ENCODE measurements at regions not wholly inside any gene's neighbourhood (a gene's known extent, or its start where the extent isn't known, plus 50 kb on each side); places are given as distances from the start of the nearest gene placed in this dataset.

DNA sequence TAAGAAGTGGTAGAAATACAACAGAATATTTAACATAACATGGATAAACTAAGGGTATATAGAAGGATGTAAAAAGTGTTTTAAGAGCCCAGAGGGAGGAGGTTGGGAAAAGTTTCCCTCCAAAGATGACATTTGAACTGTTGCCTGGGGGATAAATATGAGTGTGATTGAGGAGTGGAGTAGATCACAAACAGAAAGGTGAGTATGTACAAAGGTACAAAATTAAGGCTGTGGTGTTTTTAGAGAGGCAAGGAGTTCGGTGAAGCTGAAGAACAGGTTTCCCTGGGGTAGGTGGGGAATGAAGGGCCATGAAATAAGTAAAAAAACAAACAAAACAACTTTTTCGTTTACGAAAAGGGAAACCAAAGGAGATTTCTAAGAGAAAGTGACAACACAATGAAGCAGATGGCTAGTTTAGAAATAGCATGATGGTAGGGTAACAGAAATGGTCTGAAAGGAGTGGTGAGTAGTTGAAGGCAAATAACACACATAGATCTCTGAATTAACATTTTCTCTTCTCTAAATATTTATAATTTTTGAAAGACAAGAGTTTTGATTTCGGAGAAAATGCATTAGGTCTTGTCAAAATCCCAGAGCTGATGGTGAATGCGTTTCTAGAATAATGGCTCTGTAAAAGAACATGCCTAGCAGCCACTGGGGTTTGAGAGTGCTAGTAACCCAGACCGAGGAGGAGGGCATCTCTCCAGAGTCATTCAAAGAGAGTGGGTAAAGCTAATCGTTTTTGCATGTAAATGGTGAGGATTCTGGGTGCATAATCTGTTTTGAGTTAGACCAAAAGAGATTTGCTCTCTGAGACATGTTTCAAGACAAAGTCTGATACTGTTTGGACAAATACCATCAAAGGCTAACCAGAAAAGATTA, 240.4 kb upstream of the DCN start:
- DNase-seq, result no peak

DNA sequence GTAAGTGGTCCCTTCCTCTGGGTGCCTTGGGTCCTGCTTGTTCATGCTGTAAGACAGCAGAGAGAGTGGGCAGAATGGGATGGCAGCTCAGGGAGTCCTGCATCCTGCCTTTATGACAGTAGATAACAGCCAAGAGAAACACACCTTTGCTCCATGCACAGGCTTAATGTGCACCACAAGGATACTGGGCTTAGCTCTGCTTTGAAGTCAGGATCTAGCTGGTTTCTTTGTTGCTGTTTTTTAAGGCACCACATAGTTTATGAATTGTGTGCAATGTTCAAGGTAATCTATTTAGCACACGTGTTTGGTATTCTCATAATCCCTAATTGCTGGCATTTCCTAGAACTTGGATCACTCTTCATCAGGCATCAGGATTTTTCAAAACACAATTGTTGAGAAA, 239.5 kb upstream of the DCN start:
- DNase-seq, result no peak

DNA sequence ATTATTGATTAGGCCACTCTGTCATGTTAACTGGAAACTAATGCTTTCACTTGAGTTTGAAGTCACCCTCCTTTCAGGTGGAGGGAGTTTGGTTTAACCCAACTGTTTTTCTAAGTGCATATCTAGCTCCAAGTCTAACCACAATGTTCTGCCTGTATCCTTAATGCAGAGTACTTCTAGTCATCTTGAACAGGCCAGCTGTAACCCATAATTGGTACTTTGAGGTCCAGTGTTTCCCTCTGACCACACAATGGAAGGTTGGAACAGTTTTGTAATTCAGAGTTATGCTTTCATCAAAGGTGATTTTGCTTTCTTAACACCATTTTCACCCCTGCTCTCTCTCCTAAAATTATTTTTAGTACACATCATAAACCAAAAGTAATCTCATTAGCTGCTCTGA, 237.2 kb upstream of the DCN start:
- no peak for DNase-seq

DNA sequence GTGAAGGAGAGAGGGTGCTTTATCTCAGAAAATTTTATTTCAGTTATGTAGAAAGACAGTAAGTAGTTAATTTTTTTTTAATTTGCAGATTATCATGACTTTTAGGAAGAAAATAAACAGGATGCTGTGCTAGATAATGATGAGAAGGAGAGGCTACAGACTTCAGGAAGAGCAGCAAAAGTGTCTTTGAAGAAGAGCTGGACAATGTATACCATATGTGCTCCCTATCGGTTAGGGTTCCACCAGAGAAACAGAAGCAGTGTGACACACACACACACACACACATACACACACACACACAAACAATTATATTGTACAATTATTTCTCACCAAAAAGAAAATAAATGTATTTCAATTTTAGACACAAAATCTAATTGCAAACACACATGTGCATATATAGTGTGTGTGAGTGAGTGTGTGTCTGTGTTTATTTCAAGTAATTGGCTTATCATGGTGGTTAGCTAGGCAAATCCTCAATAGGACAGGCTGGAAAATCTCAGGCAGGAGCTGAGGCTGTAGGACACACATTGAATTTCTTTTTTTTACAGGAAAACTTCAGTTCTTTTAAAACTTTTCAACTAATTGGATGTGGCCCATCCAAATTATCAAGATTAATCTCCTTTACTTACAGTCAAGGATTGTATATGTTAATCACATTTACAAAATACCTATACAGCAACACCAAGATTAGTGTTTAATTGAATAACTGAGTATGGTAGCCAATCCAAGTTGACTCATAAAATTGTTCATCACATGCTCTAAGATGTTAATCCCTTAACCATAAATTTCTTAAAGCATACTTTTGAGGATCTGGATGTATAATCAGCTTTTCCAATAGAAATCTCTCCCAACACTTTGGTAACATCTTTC, 235.8 kb upstream of the DCN start:
- DNase-seq, result no peak

DNA sequence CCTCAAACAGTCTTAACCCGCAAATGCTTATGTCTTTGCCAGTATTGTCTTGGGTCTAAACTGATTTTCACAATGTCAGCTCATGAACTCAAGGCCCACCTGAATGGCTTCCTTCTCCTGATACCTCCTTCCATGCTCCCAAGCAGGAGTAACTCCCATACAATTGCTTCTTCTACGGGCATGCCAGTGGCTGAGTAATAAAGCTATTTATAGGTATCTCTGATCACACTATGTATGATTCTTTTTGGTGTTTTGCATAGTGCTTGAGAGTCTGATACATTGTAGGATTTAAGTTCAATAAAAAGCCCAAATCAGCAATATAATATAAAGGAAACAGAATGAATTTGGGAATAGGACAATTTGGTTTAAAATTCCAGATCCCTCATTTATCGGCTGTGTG, 235.0 kb upstream of the DCN start:
- DNase-seq, result no peak

DNA sequence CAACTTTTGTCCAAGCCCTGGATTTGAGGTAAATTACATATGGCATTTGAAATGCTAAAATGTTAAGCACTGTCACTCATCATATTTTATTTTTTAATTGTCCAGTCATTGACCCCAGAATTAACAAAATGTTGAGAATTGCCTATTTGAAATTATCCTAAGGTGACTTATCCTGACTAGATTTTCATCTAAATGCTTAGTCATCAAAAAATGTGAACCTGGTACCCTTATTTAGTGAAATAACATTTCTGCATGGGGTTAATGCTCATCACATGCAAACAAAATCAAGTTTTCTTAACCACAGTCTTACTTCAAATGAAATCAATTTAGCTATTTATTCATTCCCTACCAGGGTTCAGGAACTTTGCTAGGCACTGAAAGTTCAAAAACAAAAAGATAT, 232.0 kb upstream of the DCN start:
- no peak for DNase-seq

DNA sequence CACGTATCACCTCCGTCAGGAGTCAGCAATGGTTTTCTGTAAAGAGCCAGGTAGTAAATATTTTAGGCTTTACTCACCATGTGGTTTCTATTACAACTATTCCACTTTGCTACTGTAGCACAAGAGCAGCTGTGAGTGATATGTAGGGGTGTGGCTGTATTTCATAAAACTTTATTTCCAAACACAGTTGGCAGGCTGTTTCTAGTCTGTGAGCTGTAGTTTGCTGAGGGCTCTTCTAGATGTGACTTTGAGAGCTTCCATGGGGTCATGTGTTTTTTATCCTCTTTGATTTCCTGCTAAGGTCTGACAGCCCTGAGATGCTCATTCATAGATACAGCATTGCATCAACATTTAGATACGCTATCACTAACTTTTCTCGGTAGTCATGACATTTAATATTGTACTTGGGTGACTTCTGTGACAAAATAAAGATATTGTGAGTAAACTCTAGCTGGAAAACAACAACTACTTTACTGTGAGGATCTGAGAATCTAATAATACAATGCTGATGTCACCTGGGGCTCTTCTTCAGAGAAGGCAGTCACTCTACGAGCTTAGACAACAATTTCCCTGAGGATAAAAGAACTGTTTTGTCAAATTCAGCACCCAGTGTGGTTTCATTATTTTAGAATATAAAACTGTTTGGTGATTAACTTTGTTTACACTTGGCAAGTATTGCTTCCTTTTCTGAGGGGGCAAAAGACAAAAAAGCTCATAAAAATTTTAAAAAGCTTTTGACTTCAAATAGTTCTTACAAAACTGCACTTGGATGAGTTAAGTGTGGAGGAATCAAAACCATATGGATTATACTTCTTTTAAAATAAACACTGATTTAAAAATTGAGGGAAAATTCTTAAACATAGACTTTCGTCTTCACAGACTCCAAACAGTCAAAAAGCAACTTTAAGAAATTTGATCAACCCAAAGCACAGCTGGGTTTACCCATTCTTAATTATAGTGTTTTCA, 231.2 kb upstream of the DCN start:
- DNase-seq, result no peak

DNA sequence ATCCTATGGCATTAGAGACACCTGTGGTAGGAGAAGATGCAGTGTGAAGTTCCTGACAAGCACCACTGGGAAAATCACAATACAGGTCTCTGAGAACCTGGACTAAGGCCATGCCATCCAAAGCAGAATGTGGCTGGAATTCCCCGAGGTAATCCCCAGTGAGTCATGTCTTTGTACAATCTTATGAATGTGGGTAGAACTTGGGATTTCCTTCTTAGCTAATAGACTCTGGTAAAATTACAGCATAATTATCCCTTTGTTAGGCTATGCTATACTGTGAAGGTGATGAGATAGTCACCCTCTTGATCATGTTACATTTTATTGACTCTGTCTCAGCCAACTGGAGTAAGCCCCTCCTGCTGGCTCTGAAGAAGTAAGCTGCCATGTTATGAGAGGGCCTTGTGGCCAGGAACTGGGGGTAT, 224.3 kb upstream of the DCN start:
- DNase-seq, result peak; percentile 80

DNA sequence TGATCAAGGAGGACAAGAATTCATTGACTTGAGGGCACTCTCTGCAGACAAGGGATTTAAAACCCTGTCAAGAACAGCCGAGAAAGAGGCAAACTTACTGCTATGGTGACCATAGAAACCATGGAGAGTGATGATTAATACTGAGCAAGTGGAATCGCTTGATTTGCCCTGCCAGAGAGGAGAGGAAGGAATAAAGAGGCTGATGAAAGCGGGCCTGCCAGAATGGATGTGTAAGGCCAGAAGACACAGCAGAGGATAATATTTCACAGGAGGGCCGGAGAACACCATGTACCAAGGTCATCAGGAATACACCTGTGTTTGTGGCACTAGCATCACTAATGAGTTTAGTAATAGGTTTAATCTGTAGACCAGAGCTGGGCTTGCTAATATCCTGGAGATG, 221.8 kb upstream of the DCN start:
- no peak for DNase-seq

DNA sequence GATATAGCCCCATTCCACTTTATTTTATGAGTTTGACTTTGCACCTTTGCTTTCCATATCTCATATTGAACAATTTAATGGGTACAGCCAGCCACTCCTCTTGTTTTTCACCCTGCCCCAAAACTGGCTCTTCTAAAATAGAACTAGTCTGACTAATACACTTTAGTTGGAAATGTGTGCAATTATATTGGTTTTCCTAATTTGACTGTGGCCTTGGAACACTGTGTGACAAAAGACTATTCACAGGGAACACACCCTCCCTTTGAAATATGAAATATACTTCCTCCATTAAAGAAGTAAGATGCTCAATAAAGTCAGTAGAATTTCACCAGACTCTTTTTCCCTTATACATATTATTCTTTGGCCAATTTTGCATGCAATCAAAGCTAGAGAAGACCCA, 218.6 kb upstream of the DCN start:
- no peak for DNase-seq

DNA sequence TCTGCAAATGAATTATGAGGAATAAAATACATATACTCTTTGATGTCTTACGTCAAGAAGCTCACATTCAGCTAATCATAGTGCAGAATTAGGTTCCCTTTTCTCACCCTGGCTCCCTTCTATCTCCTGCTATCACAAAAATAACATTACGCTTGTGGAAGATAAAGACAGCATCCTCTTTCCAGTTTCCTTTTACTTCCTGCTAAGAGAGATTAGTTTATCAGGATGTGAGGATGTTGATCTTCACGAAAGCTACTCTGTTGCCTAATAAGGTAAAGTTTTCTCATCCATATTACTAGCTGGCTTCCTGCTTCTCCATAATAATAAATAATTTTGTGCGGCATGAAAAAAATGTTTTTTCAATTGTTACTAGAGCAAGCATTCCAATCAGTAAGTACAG, 217.7 kb upstream of the DCN start:
- DNase-seq, result peak; percentile 71

DNA sequence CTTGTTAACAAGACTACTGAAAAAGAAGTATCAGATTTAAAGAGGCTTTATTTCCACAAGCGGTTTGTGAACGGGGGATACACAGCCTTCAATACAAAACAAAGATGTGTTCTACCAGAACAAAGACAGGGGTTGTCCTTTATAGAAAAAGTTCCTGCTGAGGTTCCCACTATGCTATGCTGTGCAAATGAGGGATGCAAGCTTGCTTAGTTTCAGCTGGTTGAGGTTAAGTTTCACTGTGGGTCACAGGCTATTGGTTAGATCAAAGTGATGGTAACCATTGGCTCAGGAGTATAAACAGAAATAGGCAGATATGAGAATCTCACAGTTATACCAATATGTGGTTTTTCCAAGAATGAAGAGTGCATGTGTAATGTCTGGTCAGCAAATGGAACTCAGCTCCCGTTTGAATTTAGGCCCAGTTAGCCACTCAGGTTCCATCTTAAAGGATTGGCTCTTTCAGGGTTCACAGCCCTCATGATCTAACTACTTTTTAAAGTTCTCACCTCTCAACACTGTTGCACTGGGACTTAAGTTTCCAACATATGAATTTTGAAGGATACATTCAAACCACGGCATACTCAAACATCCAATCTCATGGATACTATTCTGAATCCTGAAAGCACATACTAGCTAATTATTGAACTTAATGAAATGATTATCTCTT, 215.4 kb upstream of the DCN start:
- DNase-seq, result no peak

DNA sequence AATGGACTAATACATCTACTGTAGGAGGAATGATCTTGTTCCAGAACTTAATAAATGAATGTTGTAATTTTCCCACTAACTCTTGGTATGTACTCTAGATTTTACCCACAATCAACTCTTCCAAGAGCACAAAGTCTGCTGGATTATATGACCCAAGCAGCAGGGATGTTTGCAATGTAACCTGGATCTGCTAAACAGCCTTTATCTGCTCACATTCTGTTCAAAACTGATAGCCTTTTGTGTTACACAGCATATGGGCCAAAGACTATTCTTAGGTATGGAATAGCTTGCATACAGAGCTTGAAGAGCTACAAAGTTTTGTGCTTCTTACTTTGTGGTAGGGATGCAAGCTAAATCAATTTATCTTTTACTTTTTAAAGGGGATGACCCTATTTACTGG, 213.7 kb upstream of the DCN start:
- DNase-seq, result no peak

DNA sequence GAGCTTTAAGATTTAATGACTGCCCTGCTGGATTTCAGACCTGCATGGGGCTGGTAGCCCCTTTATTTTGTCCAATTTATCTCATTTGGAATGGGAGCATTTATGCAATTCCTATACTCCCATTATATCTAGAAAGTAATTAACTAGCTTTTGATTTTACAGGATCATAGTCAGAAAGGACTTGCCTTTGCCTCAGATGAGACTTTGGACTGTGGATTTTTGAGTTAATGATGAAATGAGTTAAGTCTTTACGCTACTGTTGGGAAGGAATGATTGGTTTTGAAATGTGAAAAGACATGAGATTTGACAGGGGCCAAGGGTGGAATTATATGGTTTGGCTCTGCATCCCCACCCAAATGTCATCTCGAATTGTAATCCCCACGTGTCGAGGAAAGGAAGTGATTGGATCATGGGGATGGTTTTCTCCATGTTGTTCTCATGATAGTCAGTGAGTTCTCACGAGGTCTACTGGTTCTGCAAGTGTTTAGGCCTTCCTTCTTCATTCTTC, 213.1 kb upstream of the DCN start:
- no peak for DNase-seq

DNA sequence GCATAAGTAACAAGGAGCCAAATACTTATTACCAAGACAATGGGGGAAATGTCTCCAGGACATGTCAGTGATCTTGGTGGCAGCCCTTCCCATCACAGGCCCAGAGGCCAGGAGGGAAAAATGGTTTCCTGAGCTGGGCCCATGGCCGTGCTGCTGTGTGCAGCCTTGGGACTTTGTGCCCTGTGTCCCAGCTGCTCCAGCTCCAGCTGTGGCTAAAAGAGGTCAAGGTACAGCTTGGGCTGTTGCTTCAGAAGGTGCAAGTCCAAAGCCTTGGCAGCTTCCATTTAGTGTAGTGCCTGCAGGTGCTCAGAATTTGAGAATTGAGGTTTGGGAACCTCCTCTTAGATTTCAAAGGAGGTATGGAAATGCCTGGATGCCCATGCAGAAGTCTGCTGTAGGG, 212.3 kb upstream of the DCN start:
- DNase-seq, result no peak

DNA sequence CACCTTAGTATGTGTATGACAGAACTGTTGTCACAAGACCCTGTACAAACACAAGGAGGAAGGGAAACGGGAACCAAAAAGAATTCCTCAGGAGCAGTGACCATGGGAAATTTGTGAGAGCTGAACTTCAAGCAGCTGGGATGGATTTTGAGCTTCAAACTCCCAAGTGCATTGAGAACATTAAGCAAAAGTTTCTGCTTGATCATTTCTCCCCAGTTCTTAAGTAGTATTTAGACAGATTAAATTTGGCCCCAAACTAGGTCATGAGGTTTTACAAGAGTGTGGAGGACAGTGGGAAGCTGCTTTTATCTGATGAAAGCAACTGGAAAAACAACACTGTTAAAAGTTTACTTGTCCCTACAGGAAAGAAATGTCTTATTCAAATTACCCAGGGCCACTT, 206.0 kb upstream of the DCN start:
- DNase-seq, result no peak

DNA sequence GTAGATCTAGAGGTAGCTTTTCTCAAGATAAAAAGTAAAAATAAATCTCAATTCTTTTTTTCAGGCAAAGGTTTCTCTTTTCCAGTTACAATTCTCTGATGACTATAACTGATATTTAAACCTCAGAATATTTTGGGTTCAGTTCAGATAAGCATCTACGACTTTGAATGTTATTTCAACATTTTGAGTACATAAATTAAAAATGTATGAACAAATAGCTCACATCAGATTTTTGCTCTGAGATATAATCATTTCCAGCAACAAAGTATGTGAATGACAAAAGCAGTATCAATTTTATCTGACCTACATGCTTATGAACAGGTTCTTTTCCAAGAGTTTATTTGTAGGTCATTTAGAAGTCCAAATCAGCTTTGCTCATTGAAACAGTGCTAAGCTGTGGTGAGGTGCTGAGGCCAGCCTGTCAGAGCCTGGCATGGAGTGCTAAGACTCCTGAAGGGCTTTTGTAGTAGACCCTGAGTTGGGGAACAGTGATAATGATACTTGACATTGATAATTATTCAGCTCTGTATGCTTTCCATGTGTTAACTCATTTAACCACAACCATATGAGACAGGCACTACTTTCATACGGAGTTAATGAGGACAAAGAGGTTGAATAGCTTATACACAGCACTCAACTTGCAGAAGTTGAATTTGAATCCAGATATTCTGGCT, 205.0 kb upstream of the DCN start:
- no peak for DNase-seq

DNA sequence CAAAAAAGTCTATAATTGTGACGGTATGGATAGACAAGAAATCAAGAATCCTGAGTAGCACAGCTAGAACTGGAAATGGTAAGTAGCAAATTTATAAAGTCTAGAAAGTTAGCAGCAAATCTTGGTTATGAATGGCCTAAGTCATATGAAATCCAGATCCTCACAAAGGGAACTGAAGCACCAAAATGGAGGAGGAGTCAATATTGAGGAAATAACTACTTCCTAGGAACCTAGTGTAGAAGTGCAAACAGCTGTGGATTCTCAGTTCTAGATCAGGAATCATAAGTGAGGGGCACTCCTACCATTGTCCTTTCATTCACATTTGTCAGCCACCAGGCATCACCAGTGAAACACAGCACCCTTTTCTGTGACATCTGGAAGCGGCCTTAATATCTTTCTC, 202.2 kb upstream of the DCN start:
- no peak for DNase-seq

DNA sequence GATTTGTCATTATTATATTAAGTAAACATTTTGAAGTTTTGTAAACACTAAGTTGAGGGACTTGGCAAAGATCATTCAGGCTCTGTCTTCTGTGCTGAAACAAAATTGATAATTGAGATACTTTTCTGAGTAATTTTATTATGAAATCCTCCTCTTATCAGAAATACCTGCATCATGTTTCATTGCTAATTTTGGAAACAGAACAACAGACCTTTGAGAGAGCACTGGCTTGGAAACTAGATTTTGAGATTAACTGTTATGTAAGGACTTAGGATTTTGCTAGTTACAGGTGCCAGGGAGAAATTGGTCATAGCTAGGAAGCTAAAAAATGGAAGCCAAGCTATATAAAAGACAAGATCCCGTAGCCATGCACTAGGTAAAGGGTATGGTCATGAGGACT, 201.7 kb upstream of the DCN start:
- DNase-seq, result no peak

DNA sequence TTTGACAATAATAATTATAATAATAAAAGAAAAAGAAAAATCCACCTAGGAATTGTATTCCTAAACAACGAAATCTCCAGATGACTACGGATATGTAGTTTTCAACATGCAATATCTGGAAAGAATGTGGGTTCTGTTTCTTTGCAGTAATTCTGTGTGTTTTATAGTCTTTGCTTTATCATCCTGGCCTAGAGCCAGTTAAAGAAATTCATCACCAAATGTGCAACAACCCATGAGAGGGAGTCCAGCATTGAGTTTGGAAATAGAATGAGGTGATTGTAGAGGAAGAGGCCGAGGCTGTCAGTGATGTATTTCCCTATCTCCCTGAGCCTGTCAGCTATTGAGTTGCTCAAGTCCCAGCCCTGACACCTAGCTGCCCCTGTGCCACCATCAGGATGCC, 200.5 kb upstream of the DCN start:
- no peak for DNase-seq

DNA sequence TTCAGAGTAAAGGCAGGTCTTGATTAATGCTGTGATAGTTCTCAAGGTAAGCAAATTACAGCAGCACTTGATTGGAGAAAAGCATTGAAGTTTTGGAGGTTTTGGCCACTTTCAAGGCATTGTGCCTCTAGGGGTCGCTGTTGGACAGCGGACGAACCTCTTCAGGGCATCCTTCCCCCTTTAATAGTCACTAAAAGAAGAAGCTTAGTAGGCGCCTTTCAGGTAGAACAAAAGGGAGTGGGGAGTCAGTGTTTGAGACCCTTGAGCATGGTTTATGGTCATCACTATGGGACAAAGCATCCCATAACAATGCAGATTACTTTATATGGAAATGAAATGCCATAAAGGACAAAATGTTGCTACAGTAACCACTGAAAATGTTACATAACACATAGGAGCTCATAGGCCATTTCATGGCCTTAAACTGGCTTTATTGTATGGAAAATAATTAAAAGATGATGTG, 199.5 kb upstream of the DCN start:
- peak; percentile 92 for DNase-seq

Measured in dermis blood vessel endothelial cell (primary cell).